Tibial nerve (tissue), 4 donors: ENCODE measurements at regions not wholly inside any gene's neighbourhood (a gene's known extent, or its start where the extent isn't known, plus 50 kb on each side); places are given as distances from the start of the nearest gene placed in this dataset.

Experiments
- DNase-seq, 2 donors: peaks; one replicate each; pipeline ENCODE4 v3.0.0-alpha.2; 2019; ENCODE audit warnings: low spot score in 2 of 2
- H3K27ac ChIP-seq, 4 donors: fragments of 200-600 bp; sonication (generic) in 3 of 4; one replicate each; pipeline ENCODE4 v1.5.1; 2017 to 2019; ENCODE audit warnings: mild to moderate bottlenecking in 1 of 4
- H3K27me3 ChIP-seq, 2 donors: fragments of 200-600 bp; sonication (generic) in 1 of 2; one replicate each; pipeline versions ENCODE4 v1.5.1 to v1.6.0; 2017 to 2019
- H3K36me3 ChIP-seq, 3 donors: fragments of 200-600 bp; sonication (generic); one replicate each; pipeline ENCODE4 v1.5.1; 2018 to 2019
- H3K4me1 ChIP-seq, 4 donors: fragments of 200-600 bp; sonication (generic) in 3 of 4; one replicate each; pipeline ENCODE4 v1.5.1; 2017 to 2019
- H3K4me3 ChIP-seq, 4 donors: fragments of 200-600 bp; sonication (generic) in 3 of 4; one replicate each; pipeline ENCODE4 v1.5.1; 2017 to 2019; ENCODE audit warnings: mild to moderate bottlenecking in 1 of 4, moderate library complexity in 1 of 4
- H3K9me3 ChIP-seq, 4 donors: fragments of 200-600 bp; sonication (generic) in 3 of 4; one replicate each; pipeline ENCODE4 v1.5.1; 2017 to 2019
- CTCF ChIP-seq, 5 experiments: fragments of 200-600 bp in 3 of 5; fragments of 450-650 bp in 2 of 5; sonication (generic) in 3 of 5; IDR thresholded peaks; one replicate each; pipeline ENCODE4 v1.5.1; 2016 to 2019; ENCODE audit warnings: antibody characterized with exemption in 5 of 5, mild to moderate bottlenecking in 3 of 5, moderate library complexity in 2 of 5
- EP300 ChIP-seq, 2 donors: sonication (generic); formaldehyde crosslinking; IDR thresholded peaks; one replicate each; pipeline ENCODE4 v1.6.1; 2017; ENCODE audit warnings: antibody characterized with exemption in 2 of 2, mild to moderate bottlenecking in 1 of 2
- POLR2A ChIP-seq, 2 donors: fragments of 450-650 bp; IDR thresholded peaks; one replicate each; pipeline ENCODE4 v1.6.1; 2017; ENCODE audit warnings: antibody characterized with exemption in 2 of 2, mild to moderate bottlenecking in 2 of 2, moderate library complexity in 2 of 2
- WGBS, 2 donors: methylation state at CpG; one replicate each; pipeline ENCODE4 v1.1.5; 2018; 5-methylcytosine and 5-hydroxymethylcytosine counted together

DNA sequence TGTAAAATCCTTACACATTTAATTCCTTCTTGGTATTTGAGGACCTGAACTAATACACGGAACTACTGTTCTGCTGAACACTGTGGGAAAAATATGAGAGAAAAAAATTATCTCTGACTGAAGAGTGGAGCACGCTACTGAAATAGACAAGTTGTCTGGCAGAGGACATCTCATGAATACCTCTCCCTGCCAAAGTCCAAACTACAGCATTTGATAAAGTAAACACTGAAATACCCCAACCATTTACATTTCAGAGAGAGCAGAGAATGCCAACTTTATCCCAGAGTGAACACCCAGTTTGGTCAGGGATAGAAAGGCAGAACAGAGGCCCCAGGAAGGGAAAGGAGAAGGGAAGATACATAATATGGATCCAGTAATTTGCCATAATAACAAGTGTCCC is 920.7 kb downstream of the SQOR start:
- DNase-seq: no peak
- Histone ChIP-seq H3K9me3 (no peaks in the 10 kb centered on the region), H3K27me3 (no peaks in the 10 kb centered on the region), H3K4me3 (no peak overlapping the region), H3K36me3 (no peaks in the 10 kb centered on the region), H3K4me1 (no peaks in the 10 kb centered on the region), H3K27ac (no peak overlapping the region)
- TF ChIP-seq CTCF (IDR thresholded peaks at IDR 0.05): no peak
- no peak for TF ChIP-seq EP300 (IDR thresholded peaks at IDR 0.05)
- no peak for TF ChIP-seq POLR2A (IDR thresholded peaks at IDR 0.05)
- WGBS, 2 donors: 59 to 75% methylated on average over 2 of the region's 2 CpGs

GRCh38 chr15:46556010-46556409 is 921.2 kb downstream of the SQOR start:
- Histone ChIP-seq H3K27ac (no peak overlapping the region), H3K4me3 (no peak overlapping the region), H3K4me1 (no peaks in the 10 kb centered on the region), H3K36me3 (no peaks in the 10 kb centered on the region), H3K9me3 (no peaks in the 10 kb centered on the region), H3K27me3 (no peaks in the 10 kb centered on the region)
- 71 to 91% methylated on average over 1 of the region's 1 CpG for WGBS, 2 donors
- DNase-seq: no peak
- no peak for TF ChIP-seq POLR2A (IDR thresholded peaks at IDR 0.05)

DNA sequence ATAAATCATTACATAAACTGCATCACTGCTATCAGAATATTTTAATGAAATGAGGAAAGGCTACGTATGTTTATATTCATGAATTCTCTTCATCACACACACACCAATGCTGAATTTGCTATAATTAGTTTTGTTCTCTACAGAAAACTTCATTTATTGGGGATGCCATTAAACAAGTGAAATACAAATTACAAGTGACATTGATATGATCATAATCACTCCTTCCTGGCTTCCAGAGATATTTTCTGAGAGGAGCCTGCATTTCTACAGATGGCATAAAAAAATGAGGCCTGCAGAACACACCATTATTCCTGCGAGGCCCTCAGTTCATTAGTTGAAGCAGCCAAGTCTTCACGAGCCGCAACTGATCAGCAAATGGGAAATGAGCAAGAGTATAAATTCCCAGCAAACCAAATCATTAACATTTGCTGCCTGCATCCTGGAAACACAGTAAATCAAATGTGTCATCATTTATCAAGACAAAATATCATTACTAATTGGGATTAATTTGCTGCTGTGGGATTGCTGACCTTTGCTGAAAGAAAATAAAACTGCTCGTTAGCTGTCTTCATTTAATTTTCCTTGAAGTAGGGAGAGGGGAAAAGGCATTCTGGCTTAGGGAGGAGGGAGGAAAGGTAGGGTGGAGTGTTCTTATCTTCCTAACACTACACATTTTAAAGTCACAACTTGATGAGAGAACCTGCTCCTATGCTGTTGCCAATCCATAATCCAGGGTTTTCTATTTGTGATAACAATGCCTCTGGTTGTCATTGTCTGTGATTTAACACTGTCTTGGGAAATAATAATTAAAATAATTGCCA is 921.9 kb downstream of the SQOR start:
- Histone ChIP-seq H3K4me3 (no peak overlapping the region), H3K36me3 (no peaks in the 10 kb centered on the region)
- TF ChIP-seq EP300 (IDR thresholded peaks at IDR 0.05): no peak
- TF ChIP-seq POLR2A (IDR thresholded peaks at IDR 0.05): no peak
- no peak for TF ChIP-seq CTCF (IDR thresholded peaks at IDR 0.05)

DNA sequence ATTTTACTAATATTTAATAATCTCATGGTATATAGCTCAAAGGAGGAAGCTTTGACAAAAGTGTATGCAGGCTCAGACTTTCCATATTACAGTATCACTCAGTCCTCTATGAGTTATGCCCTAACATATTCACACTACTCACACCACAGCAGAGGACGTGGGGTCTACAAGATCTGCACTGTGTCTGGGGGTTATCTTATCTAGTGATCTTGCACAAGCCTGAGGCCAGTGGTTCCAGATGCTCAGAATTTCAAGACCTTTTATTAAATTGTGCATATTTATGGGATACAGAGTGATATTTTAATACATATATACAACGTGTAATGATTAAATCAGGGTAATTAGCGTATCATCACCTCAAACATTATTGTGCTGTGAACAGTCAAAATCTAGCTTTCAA is 933.1 kb downstream of the SQOR start:
- TF ChIP-seq CTCF (IDR thresholded peaks at IDR 0.05): no peak
- TF ChIP-seq POLR2A (IDR thresholded peaks at IDR 0.05): no peak
- TF ChIP-seq EP300 (IDR thresholded peaks at IDR 0.05): no peak
- Histone ChIP-seq H3K36me3 (no peaks in the 10 kb centered on the region), H3K27me3 (no peaks in the 10 kb centered on the region), H3K27ac (no peak overlapping the region), H3K9me3 (no peaks in the 10 kb centered on the region), H3K4me3 (no peak overlapping the region), H3K4me1 (no peaks in the 10 kb centered on the region)
- WGBS, 2 donors: 77 to 82% methylated on average over 3 of the region's 3 CpGs
- DNase-seq: no peak

More for the DNA sequence above, 921.9 kb downstream of the SQOR start:
- no peak for DNase-seq
- Histone ChIP-seq H3K4me1 (no peaks in the 10 kb centered on the region), H3K9me3 (no peaks in the 10 kb centered on the region), H3K27ac (no peak overlapping the region), H3K27me3 (no peaks in the 10 kb centered on the region)
- WGBS, 2 donors: 65 to 66% methylated on average over 5 of the region's 5 CpGs

DNA sequence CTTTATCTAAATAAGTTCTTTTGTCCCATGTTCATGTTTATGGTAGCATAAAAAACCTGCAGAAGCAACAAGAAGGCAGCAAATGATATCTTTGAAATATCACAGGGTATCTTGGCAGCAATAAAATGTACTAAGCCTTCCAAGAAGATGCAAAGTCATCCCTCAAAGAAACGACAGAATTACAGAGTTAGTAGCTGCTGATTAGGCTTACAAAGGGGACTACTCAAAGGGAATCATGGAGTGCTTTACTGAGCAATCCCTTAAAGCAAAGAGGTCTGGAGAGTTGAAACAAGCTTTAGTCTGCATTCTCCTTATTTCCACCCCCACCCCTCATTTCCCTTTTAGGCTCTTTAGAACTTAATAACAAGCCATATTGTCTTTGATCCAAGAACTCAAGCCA is 935.0 kb downstream of the SQOR start:
- Histone ChIP-seq H3K36me3 (no peaks in the 10 kb centered on the region), H3K4me1 (no peaks in the 10 kb centered on the region), H3K9me3 (no peaks in the 10 kb centered on the region), H3K4me3 (no peak overlapping the region), H3K27me3 (no peaks in the 10 kb centered on the region), H3K27ac (no peak overlapping the region)
- DNase-seq: no peak
- 13 to 14% methylated on average over 1 of the region's 1 CpG for WGBS, 2 donors
- no peak for TF ChIP-seq CTCF (IDR thresholded peaks at IDR 0.05)
- TF ChIP-seq POLR2A (IDR thresholded peaks at IDR 0.05): no peak
- no peak for TF ChIP-seq EP300 (IDR thresholded peaks at IDR 0.05)
